ENCODE measurements at regions not wholly inside any gene's neighbourhood (a gene's known extent, or its start where the extent isn't known, plus 50 kb on each side); places are given as distances from the start of the nearest gene placed in this dataset.
"Not testable (repeated sequence)": the region's sequence is repeated elsewhere in the genome, so short reads cannot be mapped to it uniquely, and the experiment has no call there.

DNA sequence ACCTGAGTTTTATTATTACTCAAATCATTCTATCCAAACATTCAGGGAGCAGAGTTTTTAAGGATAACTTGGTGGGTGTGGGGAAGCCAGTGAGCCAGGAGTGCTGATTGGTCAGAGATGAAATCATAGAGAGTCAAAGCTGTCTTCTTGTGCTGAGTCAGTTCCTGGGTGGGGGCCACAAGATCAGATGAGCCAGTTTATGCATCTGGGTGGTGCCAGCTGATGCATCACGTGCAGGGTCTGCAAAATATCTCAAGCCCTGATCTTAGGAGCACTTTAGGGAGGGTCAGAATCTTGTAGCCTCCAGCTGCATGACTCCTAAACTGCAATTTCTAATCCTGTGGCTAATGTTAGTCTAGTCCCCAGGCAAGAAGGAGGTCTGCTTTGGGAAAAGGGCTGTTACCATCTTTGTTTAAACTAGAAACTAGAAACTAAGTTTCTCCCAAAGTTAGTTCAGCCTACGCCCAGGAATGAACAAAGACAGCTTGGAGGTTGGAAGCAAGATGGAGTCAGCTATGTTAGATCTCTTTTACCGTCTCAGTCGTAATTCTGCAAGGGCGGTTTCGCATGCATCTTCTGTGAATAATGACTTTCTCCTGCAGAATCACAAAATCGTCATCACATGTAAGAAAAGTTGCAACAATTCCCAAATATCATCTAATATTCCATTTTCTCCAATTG is 97.5 kb downstream of the ZNF664 start:
- intact Hi-C loops (cut with DNase I); DNase-seq (ENCODE audit: low spot score): not testable (repeated sequence)

DNA sequence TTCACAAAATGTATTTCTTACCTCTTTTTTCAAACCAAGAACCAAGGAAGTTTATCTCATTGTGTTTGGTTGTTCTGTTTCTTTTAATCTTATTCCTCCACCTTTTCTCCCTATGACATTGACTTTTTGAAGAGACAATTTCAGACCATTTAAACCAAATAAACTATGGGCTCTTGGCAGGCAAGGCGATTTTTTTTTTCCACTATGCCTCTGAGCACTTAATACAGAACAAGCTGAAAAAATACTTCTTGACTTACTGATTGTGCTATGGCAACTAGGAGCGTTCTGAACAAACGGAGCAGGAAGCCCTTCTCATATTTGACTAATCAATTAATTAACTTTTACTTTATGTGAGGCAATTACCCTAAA is 98.0 kb downstream of the ZNF664 start:
- DNase-seq (ENCODE audit: low spot score): no peak
- intact Hi-C loops (cut with DNase I): no loop called here

DNA sequence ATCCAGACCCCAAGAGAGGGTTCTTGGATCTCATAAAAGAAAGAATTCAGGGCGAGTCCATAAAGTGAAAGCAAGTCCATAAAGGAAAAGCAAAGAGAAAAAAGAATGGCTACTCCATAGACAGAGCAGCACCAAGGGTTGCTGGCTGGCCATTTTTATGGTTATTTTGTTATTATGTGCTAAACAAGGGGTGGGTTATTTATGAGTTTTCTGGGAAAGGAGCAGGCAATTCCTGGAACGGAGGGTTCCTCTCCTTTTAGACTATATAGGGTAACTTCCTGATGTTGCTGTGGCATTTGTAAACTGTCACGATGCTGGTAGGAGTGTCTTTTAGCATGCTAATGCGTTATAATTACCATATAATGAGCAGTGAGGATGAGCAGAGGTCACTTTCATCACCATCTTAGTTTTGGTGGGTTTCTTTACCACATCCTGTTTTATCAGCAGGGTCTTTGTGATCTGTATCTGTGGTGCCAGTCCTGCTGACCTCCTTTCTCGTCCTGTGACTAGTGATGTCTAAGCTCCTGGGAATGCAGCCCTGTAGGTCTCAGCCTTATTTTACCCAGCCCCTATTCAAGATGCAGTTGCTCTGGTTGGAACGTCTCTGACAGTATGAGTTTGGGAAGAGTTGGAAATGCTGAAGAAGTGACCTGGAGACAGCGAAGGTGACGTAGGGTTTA is 100.5 kb downstream of the ZNF664 start:
- no peak for DNase-seq (ENCODE audit: low spot score)
- intact Hi-C loops (cut with DNase I): no loop called here

DNA sequence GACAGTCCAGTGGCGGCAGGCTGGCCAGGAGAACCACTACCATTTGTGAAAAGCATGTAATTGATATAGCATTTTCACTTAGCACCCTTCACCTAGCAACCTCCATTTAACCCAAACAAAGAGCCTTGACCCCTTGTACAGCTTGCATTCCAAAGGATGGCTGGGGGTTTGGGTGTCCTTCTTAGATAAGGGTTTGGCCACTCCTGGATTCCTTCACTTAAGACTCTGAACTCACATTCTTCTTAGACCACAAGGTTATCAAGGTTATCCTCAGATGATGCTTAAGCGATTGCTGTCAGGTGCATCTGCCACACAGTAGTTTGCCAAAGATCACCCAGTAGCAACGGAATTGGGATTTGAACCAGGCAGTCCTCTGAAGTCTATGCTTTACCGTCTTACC is 102.8 kb downstream of the ZNF664 start:
- intact Hi-C loops (cut with DNase I): no loop called here
- DNase-seq (ENCODE audit: low spot score): no peak

DNA sequence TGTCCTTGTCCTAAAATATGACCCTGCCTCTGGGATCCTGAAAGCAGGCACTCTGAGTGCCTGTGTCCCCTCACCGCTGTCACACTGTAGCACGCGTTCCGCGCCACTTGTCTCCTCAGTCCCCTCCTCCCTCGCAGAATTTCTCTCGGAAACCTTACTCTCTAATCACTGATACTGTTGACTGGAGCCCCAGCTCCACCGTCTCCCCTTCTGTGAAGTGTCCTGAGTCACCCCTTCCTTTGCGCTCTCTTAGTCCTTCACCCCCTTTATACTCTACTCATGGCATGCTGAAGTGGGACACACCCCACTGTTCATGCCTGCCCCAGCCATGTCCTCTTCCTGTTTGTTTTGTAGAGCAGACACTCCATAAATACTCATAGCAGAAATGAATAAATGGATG is 104.7 kb downstream of the ZNF664 start:
- DNase-seq (ENCODE audit: low spot score): no peak
- intact Hi-C loops (cut with DNase I): no loop called here

DNA sequence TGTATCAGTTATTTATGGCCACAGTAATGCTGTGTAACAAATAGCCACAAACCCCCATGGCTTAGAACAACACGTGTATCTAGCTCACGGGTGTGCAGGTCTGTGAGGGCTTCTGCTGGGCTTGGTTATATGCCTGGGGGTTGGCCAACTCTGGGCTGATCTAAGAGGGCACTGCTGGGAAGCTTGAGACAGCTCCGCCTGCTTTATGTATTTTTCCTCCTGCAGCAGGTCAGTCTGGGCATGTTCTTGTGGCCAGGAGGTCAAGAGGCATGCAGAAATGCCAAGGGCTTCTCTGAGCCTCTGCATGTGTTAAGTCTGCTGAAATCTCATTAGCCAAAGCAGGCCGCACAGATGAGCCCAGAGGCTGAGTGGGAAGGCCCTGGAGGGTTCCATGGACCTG is 105.8 kb downstream of the ZNF664 start:
- intact Hi-C loops (cut with DNase I): no loop called here

DNA sequence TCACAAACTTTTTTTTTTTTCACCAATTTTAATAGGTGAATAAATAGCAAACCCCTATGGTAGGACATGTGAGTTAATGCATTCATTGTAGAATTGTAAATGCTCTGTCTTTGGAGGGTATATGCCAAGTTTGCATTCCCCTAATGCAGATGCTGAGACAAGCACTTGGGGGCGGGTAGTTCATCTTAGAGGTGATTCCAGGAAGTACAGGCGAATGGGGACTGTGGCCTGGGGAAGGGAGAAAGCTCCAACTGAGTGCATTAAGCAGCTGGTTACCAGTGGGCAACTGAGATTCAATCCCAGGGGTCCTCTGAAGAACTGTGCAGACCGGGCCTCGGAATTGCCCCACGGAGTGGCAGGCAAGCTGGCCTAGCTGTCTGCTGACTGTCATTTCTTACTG is 107.6 kb downstream of the ZNF664 start:
- no peak for DNase-seq (ENCODE audit: low spot score)
- intact Hi-C loops (cut with DNase I): no loop called here

More for the DNA sequence above, 105.8 kb downstream of the ZNF664 start:
- no peak for DNase-seq (ENCODE audit: low spot score)

DNA sequence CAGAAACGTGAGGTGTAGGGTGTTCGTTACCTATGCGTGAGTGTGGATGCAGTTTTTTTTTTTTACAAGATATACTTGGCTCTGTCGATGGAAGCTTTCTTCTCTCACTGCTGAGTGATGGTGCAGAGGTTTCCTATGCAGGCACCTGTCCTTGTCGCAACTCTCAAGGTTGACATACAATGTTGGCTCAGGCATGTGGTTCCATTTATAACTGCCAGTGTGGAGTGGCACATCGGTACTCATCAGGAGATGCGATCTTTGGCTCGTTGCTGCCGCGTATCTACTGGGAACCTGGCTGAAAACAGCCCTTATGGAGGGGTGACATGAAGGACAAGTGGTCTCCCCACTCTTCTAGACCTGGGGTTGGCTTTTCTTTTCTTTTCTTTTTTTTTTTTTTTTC is 109.0 kb downstream of the ZNF664 start:
- DNase-seq (ENCODE audit: low spot score): peak; percentile 37
- intact Hi-C loops (cut with DNase I): no loop called here

DNA sequence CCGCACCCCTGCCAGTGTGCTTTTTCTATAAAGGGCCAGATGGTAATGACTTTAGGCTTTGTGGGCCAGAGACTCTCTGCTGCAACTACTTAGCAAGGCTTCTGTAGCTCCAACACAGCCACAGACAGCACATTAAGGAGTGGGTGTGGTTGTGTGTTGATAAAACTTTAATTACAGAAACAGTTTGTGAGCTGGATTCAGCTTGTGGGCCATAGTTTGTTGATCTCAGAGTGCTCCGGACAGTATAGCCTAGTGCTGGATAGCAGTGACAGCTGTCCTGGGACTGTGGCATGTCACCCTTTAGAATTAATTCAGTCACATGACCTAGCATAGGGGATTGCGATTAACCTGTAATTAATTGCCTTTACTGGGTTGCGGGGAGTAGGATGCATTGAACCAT is 109.7 kb downstream of the ZNF664 start:
- intact Hi-C loops (cut with DNase I): no loop called here
- peak; percentile 2 for DNase-seq (ENCODE audit: low spot score)

DNA sequence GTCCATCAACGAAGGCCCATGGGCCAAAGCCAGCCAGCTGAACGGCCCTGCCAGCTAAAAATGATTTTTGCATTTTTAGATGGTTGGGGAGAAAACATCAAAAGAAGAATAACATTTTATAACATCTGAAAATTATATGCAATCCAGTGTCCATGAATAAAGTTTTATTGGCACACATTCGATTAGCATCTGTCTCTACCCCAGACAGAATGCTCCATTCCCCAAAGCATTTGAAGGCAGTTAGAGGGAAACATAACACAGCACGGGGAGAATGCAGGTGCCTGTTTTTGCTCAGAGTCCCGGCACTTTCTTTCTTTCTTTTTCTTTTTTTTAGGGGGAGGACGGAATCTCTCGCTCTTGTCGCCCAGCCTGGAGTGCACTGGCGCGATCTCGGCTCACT is 110.7 kb downstream of the ZNF664 start:
- peak; percentile 7 for DNase-seq (ENCODE audit: low spot score)
- intact Hi-C loops (cut with DNase I): no loop called here

DNA sequence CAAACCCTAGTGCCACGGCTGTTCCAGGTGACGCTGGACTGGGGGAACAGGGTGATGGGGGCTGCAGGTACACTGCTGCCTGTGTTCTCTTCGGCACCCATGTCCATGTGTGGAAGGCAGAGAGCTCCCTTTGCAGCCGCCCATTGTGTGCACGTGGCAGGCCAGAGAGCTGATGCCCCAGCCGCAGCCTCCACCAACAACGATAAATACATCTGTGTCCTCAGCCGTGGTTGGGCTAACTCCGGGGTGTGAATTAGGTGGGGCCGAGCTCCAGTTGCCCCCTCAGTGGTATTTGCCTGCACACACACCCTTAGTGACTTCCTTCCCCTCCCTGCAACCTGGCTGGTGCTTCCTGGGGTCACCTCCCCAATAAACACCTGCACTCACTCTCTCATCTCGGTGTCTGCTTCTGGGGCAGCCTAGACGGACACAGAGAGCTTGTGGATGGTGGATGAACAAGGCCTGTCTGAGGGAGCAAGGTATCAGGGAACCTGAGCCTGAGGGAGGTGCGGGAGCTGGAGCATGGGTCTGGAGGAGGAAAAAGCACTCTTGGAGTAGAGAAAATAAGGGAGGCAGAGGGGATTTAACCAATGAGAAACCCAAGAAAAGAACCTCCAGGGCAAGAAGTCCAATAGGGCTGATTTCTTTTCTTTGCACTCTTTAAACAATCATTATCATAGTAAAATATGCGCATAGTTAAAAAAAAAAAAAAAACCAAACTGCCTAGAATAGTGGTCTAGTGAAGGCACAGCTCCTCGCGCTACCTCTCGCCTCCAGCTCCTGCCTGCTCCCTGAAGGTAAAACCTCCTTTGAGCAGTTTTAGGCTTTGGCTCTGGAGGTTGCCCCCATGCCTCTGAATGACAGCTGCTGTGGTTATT is 112.6 kb downstream of the ZNF664 start:
- intact Hi-C loops (cut with DNase I): no loop called here
- DNase-seq (ENCODE audit: low spot score): peak; percentile 43

DNA sequence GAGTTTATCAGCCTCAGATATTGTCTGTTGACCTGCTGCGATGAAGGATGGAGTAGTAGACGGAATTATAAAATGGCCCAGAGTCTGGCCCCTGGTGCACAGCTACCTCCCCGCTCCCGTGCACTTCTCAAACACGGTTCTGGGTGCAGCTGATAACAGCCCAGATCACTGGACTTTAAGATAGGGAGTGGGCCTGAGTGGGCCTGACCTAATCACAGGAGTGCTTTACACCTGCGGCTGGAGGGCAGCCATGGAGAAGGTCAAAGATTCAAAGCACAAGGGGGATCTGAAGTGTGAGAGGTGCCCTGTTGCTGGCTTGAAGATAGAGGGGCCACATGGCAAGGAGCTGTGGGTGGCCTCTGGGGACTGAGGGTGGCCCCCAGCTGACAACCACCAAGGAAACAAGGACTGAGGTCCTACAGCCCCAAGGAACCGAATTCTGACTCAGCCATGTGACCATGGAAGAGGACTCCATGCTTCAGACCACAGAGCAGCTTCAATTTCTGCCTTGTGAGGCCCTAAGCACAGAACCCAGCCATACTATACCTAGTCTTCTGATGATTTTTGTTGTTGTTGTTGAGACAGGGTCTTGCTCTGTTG is 113.4 kb downstream of the ZNF664 start:
- peak; percentile 20 for DNase-seq (ENCODE audit: low spot score)
- intact Hi-C loops (cut with DNase I): no loop called here

DNA sequence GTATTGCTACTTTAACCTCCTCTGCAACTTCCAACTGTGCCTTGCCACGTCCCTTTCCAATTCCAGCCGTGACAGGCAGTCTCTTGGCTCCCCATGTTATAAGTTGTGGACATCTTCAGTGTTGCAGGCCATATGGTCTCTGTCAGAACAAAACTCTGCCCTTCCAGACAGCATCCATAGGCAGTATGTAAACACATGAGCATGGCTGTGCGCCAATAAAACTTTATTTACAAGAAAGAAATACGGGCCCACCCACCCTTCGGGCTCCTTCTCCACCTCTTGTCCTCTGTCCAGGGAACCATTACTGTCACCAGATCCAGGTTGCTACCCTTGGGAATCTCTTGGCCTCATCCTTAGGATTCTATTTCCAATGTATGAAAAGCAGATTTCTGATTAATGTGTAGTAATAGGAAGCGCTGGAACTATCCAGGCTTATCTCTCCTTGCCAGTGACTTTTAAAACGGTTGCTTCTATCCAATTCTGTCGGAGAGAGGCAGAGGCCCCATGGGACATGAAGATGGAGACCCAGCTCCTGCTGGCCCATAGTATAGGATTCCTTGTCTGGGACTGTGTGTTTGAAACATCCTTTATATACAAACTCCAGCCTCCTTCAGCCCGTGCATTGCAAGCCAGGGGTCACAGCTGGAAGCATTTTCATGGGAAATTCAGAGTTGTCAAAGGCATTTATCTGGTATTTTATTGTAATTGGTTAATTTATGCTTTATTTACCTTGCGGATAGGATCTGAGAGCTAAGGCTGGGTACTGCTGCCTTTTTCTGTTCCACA is 114.4 kb downstream of the ZNF664 start:
- intact Hi-C loops (cut with DNase I): no loop called here
- DNase-seq (ENCODE audit: low spot score): peak; percentile 22

DNA sequence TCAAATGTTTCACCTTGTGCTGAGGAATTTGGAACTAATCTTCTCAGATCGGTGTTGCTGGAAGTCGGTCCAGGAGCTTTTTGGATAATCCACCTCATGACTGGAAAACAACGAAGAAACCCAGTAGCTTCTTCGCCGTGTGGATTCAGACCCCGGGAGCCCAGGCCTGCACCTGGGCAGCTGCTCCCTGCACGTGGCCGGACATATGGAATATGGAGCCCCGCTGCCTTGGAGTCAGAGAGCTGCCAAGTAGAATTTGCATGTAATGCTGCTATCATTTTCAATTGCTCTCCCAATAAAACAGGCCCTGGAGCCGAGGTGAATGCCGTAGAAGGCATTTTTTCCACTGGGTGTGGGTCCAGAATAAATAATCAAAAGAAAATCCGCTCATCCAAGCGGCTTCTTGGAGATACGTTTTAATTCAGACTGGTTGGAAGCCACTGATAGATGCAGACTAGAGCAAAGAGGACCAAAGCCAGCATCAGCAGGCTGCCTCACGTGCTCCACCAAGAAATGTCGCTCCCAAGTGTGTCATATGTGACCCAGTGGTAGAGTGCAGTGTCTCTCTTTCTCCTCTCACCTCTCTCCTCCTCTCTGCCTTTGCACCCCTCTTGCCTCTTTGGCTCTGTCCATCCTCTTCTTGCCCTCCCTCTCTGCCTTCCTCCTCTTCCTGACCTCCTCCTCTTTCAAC is 115.3 kb downstream of the ZNF664 start:
- DNase-seq (ENCODE audit: low spot score): peak; percentile 42
- intact Hi-C loops (cut with DNase I): no loop called here

DNA sequence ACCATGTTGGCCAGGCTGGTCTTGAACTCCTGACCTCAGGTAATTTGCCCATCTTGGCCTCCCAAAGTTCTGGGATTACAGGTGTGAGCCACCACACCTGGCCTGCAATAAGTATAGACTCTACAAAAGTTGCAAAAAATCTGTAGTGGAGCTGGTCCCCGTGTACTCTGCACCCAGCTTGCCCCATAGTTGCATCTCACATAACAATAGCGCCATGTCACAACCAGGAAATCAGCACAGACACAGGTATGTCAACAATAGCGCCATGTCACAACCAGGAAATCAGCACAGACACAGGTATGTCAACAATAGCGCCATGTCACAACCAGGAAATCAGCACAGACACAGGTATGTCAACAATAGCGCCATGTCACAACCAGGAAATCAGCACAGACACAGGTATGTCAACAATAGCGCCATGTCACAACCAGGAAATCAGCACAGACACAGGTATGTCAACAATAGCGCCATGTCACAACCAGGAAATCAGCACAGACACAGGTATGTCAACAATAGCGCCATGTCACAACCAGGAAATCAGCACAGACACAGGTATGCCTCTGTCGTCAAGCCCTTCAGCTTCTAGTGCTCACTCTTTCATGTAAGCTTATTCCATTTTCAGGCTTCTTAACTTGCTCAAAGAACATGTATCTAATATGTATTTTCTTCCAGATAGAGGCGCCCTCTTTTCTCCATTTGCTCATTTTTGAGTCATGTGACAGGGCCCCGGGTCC is 116.3 kb downstream of the ZNF664 start:
- DNase-seq (ENCODE audit: low spot score): peak; percentile 14
- intact Hi-C loops (cut with DNase I): not testable (repeated sequence)

DNA sequence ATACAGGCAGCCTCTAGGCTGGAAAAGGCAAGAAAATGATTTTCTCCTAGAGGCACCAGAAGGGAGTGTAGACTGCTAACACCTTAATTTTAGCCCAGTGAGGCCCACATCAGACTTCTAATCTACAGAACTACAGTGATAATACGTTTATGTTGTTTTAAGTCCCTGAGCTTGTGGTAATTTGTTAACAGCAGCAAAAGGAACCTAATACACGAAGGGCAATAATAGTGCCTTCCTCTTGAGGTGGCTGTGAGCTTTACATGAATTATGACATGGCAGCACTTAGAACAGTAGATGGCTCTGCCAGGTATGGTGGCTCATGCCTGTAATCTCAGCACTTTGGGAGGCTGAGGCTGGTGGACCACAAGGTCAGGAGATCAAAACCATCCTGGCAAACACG is 118.8 kb downstream of the ZNF664 start:
- no peak for DNase-seq (ENCODE audit: low spot score)
- intact Hi-C loops (cut with DNase I): no loop called here

DNA sequence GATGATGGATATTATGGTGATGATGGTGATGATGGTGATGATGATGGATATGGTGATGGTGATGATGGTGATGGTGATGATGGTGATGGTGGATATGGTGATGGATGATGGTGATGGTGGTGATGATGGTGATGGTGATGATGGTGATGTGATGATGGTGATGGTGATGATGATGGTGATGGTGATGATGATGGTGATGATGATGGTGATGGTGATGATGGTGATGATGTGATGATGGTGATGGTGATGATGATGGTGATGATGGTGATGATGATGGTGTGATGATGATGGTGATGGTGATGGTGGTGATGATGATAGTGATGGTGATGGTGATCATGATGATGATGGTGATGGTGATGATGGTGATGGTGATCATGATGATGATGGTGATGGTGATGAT is 119.5 kb downstream of the ZNF664 start:
- intact Hi-C loops (cut with DNase I); DNase-seq (ENCODE audit: low spot score): not testable (repeated sequence)

DNA sequence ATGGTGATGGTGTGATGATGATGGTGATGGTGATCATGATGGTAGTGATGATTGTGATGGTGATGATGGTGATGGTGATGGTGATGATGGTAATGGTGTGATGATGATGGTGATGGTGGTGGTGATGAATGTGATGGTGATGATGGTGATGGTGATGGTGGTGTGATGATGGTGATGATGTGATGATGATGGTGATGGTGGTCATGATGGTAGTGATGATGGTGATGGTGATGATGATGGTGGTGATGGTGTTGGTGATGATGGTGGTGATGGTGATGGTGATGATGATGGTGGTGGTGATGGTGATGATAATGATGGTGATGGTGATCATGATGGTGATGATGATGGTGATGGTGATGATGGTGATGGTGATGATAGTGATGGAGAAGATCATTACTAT is 120.3 kb downstream of the ZNF664 start:
- intact Hi-C loops (cut with DNase I): no loop called here
- peak; percentile 3 for DNase-seq (ENCODE audit: low spot score)
